Testis (tissue), 2 donors: ENCODE measurements at regions not wholly inside any gene's neighbourhood (a gene's known extent, or its start where the extent isn't known, plus 50 kb on each side); places are given as distances from the start of the nearest gene placed in this dataset.
"Not testable (repeated sequence)": the region's sequence is repeated elsewhere in the genome, so short reads cannot be mapped to it uniquely, and the experiment has no call there.

Experiments used
- DNase-seq: peaks from one replicate; pipeline ENCODE4 v3.0.0-alpha.2; 2019
- H3K27ac ChIP-seq, 2 donors: fragments of 200-600 bp; sonication (generic); one replicate each; pipeline ENCODE4 v1.5.1; 2019
- H3K27me3 ChIP-seq: fragments of 200-600 bp; sonication (generic); one replicate; pipeline ENCODE4 v1.5.1; 2019
- H3K36me3 ChIP-seq: fragments of 200-600 bp; sonication (generic); one replicate; pipeline ENCODE4 v1.5.1; 2017; ENCODE audit warnings: low read depth; ENCODE audit errors: missing control alignments
- H3K4me1 ChIP-seq: fragments of 200-600 bp; sonication (generic); one replicate; pipeline ENCODE4 v1.5.1; 2019
- H3K4me3 ChIP-seq, 2 donors: fragments of 200-600 bp; sonication (generic); one replicate each; pipeline ENCODE4 v1.5.1; 2017 to 2019
- H3K9me3 ChIP-seq: fragments of 200-600 bp; sonication (generic); one replicate; pipeline ENCODE4 v1.5.1; 2017
- CTCF ChIP-seq, 3 experiments: fragments of 450-650 bp in 2 of 3; fragments of 200-600 bp in 1 of 3; sonication (generic) in 1 of 3; IDR thresholded peaks; one replicate each; pipeline ENCODE4 v1.5.1; 2016 to 2019; ENCODE audit warnings: antibody characterized with exemption in 3 of 3, mild to moderate bottlenecking in 2 of 3, moderate library complexity in 1 of 3
- POLR2A ChIP-seq: fragments of 450-650 bp; IDR thresholded peaks from one replicate; pipeline ENCODE4 v1.6.1; 2017; ENCODE audit warnings: antibody characterized with exemption, mild to moderate bottlenecking, moderate library complexity
- WGBS, 2 donors: methylation state at CpG; one replicate each; pipeline ENCODE4 v1.1.5; 2018; 5-methylcytosine and 5-hydroxymethylcytosine counted together
- intact Hi-C: fragments of 100-400 bp; cut with DNase I; formaldehyde crosslinking; loops from one replicate; pipeline ENCODE4 v1.15.1; 2023; ENCODE audit warnings: low total_unique reads

DNA sequence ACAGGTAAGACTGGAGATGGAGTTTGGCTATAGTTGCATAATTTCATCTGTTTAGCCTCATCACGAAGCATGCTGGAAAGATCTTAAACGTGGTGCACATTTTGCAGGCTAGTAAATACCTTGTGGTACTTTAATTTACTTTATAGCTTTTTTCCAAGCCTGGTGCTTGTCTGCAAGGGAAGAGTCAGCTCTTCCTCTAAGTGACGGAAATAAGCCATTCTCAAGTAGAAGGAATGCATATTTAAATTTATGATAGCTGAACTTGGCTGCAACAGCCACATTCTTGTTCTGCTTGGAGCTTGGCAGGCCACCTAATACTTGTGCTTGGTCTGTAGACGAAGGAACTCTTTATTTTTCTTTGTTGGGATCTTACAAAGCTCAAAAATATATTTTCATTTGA, 188.0 kb upstream of the PIK3R1 start:
- Histone ChIP-seq H3K9me3 (no peaks in the 10 kb centered on the region), H3K27me3 (no peaks in the 10 kb centered on the region), H3K4me1 (peaks cover 14% of the 10 kb centered on the region), H3K36me3 (no peaks in the 10 kb centered on the region), H3K4me3 (no peak overlapping the region), H3K27ac (no peak overlapping the region)
- TF ChIP-seq POLR2A (no peak), CTCF (IDR thresholded peaks at IDR 0.05) (no peak)
- intact Hi-C loops: no loop called here
- WGBS, 2 donors: 28 to 42% methylated on average over 4 of the region's 4 CpGs
- peak; percentile 49 for DNase-seq

DNA sequence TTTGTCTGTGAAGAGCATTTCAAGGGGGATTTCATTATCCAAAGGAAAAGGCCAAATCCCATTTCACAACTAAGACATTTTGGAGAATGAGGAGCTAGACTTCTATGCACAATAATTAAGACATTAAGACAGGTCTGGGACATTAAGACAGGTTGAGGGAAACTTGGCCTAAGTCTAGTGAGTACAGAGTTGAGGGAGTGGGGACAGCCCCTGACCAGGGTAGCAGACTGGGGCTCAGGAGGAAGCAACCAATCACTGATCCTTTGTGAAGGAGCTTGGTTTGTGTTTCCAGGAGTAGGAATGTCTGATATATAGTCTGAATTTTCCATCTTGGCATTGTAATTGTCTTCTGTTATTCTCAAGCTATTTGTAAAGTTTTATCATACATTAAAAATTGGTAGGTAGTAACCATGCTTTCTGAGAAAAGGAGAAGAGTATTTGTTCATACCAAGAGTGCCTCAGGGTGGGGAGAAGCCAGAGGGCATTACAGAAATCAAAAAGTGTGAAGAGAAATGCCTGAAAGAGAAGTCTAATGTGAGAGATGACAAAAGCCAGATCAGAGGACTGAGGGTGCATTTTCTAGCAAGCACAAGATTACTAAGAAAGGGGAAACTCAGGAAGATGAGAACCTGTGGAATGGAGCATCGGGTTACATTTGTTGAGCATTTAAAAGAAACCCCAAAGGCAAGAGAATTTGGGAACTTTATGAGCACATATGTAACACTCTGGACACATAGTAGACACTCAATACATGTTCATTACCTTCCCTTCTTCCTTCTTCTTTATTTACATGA, 189.3 kb upstream of the PIK3R1 start:
- DNase-seq: no peak
- no peak for TF ChIP-seq POLR2A
- TF ChIP-seq CTCF (IDR thresholded peaks at IDR 0.05): no peak
- H3K27ac ChIP-seq: no peak overlapping the region
- WGBS, 2 donors: 94 to 96% methylated on average over 1 of the region's 1 CpG
- H3K4me1 ChIP-seq: peaks cover 14% of the 10 kb centered on the region
- no peaks in the 10 kb centered on the region for H3K27me3 ChIP-seq
- no peak overlapping the region for H3K4me3 ChIP-seq
- no peaks in the 10 kb centered on the region for H3K36me3 ChIP-seq
- H3K9me3 ChIP-seq: no peaks in the 10 kb centered on the region
- intact Hi-C loops: no loop called here

GRCh38 chr5:68024426-68024825, 191.1 kb upstream of the PIK3R1 start:
- Histone ChIP-seq H3K9me3 (no peaks in the 10 kb centered on the region), H3K27ac (no peak overlapping the region), H3K36me3 (no peaks in the 10 kb centered on the region), H3K27me3 (no peaks in the 10 kb centered on the region), H3K4me3 (no peak overlapping the region), H3K4me1 (peaks cover 14% of the 10 kb centered on the region)
- TF ChIP-seq POLR2A (no peak), CTCF (IDR thresholded peaks at IDR 0.05) (no peak)
- DNase-seq: no peak
- intact Hi-C loops: no loop called here

GRCh38 chr5:68021916-68022315, 193.6 kb upstream of the PIK3R1 start:
- intact Hi-C loops: no loop called here
- Histone ChIP-seq H3K9me3 (no peaks in the 10 kb centered on the region), H3K4me1 (peaks cover 4% of the 10 kb centered on the region), H3K27ac (no peak overlapping the region), H3K4me3 (no peak overlapping the region), H3K36me3 (no peaks in the 10 kb centered on the region), H3K27me3 (no peaks in the 10 kb centered on the region)
- TF ChIP-seq POLR2A (no peak), CTCF (IDR thresholded peaks at IDR 0.05) (no peak)
- no peak for DNase-seq
- 78 to 81% methylated on average over 4 of the region's 4 CpGs for WGBS, 2 donors

DNA sequence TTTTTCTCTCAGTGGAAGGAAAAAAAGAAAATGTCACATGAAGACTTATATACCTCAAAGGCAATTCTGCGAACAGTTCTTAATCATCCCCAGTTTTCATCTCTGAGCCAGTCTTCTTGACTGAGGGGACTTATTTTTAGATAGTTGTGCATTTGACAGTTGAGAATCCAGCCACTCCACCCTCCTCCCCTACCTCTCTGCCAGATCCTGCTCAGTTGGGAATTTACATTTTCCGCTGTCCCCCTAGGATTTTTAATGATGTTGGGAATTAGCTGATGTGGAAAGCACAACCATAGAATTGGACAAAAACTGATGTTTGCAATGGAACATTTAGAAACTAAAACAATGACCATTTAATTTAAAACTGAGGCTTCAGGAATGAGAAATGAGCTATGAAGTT, 194.3 kb upstream of the PIK3R1 start:
- intact Hi-C loops: no loop called here
- H3K4me1 ChIP-seq: peaks cover 4% of the 10 kb centered on the region
- H3K27me3 ChIP-seq: no peaks in the 10 kb centered on the region
- 59 to 67% methylated on average over 2 of the region's 2 CpGs for WGBS, 2 donors
- H3K27ac ChIP-seq: no peak overlapping the region
- no peaks in the 10 kb centered on the region for H3K36me3 ChIP-seq
- no peaks in the 10 kb centered on the region for H3K9me3 ChIP-seq
- no peak for DNase-seq
- H3K4me3 ChIP-seq: no peak overlapping the region
- no peak for TF ChIP-seq CTCF (IDR thresholded peaks at IDR 0.05)

- WGBS, 2 donors: 74 to 81% methylated on average over 7 to 38 of the region's 41 CpGs
- H3K4me3 ChIP-seq: peak overlapping the region in 1 of 2 donors; percentile 18
- H3K36me3 ChIP-seq, H3K4me1 ChIP-seq, H3K9me3 ChIP-seq, DNase-seq, H3K27ac ChIP-seq, intact Hi-C loops, H3K27me3 ChIP-seq: not testable (repeated sequence)
Measured at GRCh38 chr5:68020461-68020969, 195.0 kb upstream of the PIK3R1 start.
